ENCODE measurements at regions not wholly inside any gene's neighbourhood (a gene's known extent, or its start where the extent isn't known, plus 50 kb on each side); places are given as distances from the start of the nearest gene placed in this dataset.

- no peak for TF ChIP-seq CTCF (IDR thresholded peaks at IDR 0.05; ENCODE audit: insufficient read depth, low read depth, low read length, missing control alignments)
These were observed 1016.9 kb downstream of the UQCRFS1 start for GRCh38 chr19:28196101-28196500.

GRCh38 chr19:28185646-28186045 is 1027.3 kb downstream of the UQCRFS1 start:
- no peak overlapping the region for H3K4me3 ChIP-seq (ENCODE audit: low read length)
- DNase-seq (ENCODE audit: low read depth), result no peak
- no peak for TF ChIP-seq CTCF (IDR thresholded peaks at IDR 0.05; ENCODE audit: insufficient read depth, low read depth, low read length, missing control alignments)

More at GRCh38 chr19:28196101-28196500, 1016.9 kb downstream of the UQCRFS1 start:
- H3K4me3 ChIP-seq (ENCODE audit: low read length), result no peak overlapping the region
- no peak for DNase-seq (ENCODE audit: low read depth)

- TF ChIP-seq CTCF (IDR thresholded peaks at IDR 0.05; ENCODE audit: insufficient read depth, low read depth, low read length, missing control alignments), result no peak
- DNase-seq (ENCODE audit: low read depth), result peak; percentile 12
- no peak overlapping the region for H3K4me3 ChIP-seq (ENCODE audit: low read length)
These were observed 1028.0 kb downstream of the UQCRFS1 start for GRCh38 chr19:28184997-28185396.

- no peak overlapping the region for H3K4me3 ChIP-seq (ENCODE audit: low read length)
- DNase-seq (ENCODE audit: low read depth), result no peak
- TF ChIP-seq CTCF (IDR thresholded peaks at IDR 0.05; ENCODE audit: insufficient read depth, low read depth, low read length, missing control alignments), result no peak
These were observed 1036.8 kb downstream of the UQCRFS1 start for GRCh38 chr19:28176193-28176592.

- no peak for DNase-seq (ENCODE audit: low read depth)
- no peak overlapping the region for H3K4me3 ChIP-seq (ENCODE audit: low read length)
- TF ChIP-seq CTCF (IDR thresholded peaks at IDR 0.05; ENCODE audit: insufficient read depth, low read depth, low read length, missing control alignments), result no peak
These were observed 1041.0 kb downstream of the UQCRFS1 start for GRCh38 chr19:28171983-28172382.

GRCh38 chr19:28170066-28170465 is 1042.9 kb downstream of the UQCRFS1 start:
- no peak overlapping the region for H3K4me3 ChIP-seq (ENCODE audit: low read length)
- DNase-seq (ENCODE audit: low read depth), result no peak
- TF ChIP-seq CTCF (IDR thresholded peaks at IDR 0.05; ENCODE audit: insufficient read depth, low read depth, low read length, missing control alignments), result no peak

- TF ChIP-seq CTCF (IDR thresholded peaks at IDR 0.05; ENCODE audit: insufficient read depth, low read depth, low read length, missing control alignments), result no peak
- no peak overlapping the region for H3K4me3 ChIP-seq (ENCODE audit: low read length)
- no peak for DNase-seq (ENCODE audit: low read depth)
These were observed 1043.6 kb downstream of the UQCRFS1 start for GRCh38 chr19:28169168-28169887.

All from epithelial cell of esophagus (primary cell).